Suprapubic skin (tissue), 4 donors: ENCODE measurements at regions not wholly inside any gene's neighbourhood (a gene's known extent, or its start where the extent isn't known, plus 50 kb on each side); places are given as distances from the start of the nearest gene placed in this dataset.

Experiments used
- POLR2A ChIP-seq, 2 donors: fragments of 450-650 bp; IDR thresholded peaks; one replicate each; pipeline ENCODE4 v1.6.1; 2017; ENCODE audit warnings: antibody characterized with exemption in 2 of 2, mild to moderate bottlenecking in 2 of 2, moderate library complexity in 2 of 2
- POLR2AphosphoS5 ChIP-seq, 3 donors: sonication (generic); formaldehyde crosslinking; IDR thresholded peaks; one replicate each; pipeline ENCODE4 v1.6.1; 2017; ENCODE audit warnings: antibody characterized with exemption in 3 of 3
- TF ChIP-seq, protein P1 (sequence below), 2 donors: fragments of 200-600 bp in 1 of 2; fragments of 450-650 bp in 1 of 2; sonication (generic) in 1 of 2; IDR thresholded peaks; one replicate each; pipeline ENCODE4 v1.5.1; 2016 to 2019; ENCODE audit warnings: antibody characterized with exemption in 2 of 2, mild to moderate bottlenecking in 1 of 2, moderate library complexity in 1 of 2

DNA sequence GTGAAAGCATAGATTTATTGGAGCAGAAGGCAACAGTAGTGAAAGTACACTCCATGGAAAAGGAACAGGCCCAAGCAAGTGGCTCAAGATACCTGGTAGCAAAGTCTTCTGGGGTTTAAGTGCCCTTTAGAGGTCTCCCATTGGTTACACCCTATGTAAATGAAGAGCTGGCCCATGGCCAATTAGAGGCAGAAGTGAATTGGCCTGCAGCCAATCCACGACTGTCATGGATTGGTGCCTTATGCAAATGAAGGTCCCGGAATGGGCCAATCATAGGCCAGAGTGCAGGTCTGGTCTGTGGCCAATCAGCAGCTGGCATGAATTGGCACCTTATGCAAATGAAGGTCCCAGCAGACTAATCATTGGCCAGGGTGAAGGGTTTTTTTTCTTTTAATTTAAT lies 64.2 kb upstream of the PCSK5 start:
- TF ChIP-seq, protein P1, sequence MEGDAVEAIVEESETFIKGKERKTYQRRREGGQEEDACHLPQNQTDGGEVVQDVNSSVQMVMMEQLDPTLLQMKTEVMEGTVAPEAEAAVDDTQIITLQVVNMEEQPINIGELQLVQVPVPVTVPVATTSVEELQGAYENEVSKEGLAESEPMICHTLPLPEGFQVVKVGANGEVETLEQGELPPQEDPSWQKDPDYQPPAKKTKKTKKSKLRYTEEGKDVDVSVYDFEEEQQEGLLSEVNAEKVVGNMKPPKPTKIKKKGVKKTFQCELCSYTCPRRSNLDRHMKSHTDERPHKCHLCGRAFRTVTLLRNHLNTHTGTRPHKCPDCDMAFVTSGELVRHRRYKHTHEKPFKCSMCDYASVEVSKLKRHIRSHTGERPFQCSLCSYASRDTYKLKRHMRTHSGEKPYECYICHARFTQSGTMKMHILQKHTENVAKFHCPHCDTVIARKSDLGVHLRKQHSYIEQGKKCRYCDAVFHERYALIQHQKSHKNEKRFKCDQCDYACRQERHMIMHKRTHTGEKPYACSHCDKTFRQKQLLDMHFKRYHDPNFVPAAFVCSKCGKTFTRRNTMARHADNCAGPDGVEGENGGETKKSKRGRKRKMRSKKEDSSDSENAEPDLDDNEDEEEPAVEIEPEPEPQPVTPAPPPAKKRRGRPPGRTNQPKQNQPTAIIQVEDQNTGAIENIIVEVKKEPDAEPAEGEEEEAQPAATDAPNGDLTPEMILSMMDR (IDR thresholded peaks at IDR 0.05) = no peak
- no peak for TF ChIP-seq POLR2A (IDR thresholded peaks at IDR 0.05)
- TF ChIP-seq POLR2AphosphoS5 (IDR thresholded peaks at IDR 0.05) = no peak
